Lower lobe of right lung (tissue), 2 donors: ENCODE measurements at regions not wholly inside any gene's neighbourhood (a gene's known extent, or its start where the extent isn't known, plus 50 kb on each side); places are given as distances from the start of the nearest gene placed in this dataset.

Experiments used
- ATAC-seq, 2 donors: fragments of 200-7000 bp; cut with Tn5 transposase; one replicate each; pipeline ENCODE4 v1.9.1; 2020 to 2022; ENCODE audit warnings: mild to moderate bottlenecking in 2 of 2, moderate library complexity in 2 of 2
- DNase-seq: peaks from one replicate; pipeline ENCODE4 v3.0.0-alpha.2; 2020
- H3K27ac ChIP-seq: fragments of 200-600 bp; one replicate; pipeline ENCODE4 v1.8.0; 2022
- H3K27me3 ChIP-seq: fragments of 200-600 bp; one replicate; pipeline ENCODE4 v1.8.0; 2022; ENCODE audit warnings: low read depth
- H3K36me3 ChIP-seq: fragments of 200-600 bp; one replicate; pipeline ENCODE4 v1.8.0; 2022; ENCODE audit warnings: mild to moderate bottlenecking
- H3K4me1 ChIP-seq: fragments of 200-600 bp; one replicate; pipeline ENCODE4 v1.8.0; 2022
- H3K4me3 ChIP-seq: fragments of 200-600 bp; one replicate; pipeline ENCODE4 v1.8.0; 2022; ENCODE audit warnings: mild to moderate bottlenecking
- H3K9me3 ChIP-seq: fragments of 200-600 bp; one replicate; pipeline ENCODE4 v1.8.0; 2022
- intact Hi-C: fragments of 100-400 bp; cut with DNase I; formaldehyde crosslinking; loops from one replicate; pipeline ENCODE4 v1.11.0; 2022
- TF ChIP-seq, protein P1 (sequence below): fragments of 200-600 bp; IDR thresholded peaks from one replicate; pipeline ENCODE4 v1.8.0; 2022; ENCODE audit warnings: antibody characterized with exemption, mild to moderate bottlenecking
- donor health status: DM: no; HTN: yes; CAD: no; lungs with severe emphysema.

DNA sequence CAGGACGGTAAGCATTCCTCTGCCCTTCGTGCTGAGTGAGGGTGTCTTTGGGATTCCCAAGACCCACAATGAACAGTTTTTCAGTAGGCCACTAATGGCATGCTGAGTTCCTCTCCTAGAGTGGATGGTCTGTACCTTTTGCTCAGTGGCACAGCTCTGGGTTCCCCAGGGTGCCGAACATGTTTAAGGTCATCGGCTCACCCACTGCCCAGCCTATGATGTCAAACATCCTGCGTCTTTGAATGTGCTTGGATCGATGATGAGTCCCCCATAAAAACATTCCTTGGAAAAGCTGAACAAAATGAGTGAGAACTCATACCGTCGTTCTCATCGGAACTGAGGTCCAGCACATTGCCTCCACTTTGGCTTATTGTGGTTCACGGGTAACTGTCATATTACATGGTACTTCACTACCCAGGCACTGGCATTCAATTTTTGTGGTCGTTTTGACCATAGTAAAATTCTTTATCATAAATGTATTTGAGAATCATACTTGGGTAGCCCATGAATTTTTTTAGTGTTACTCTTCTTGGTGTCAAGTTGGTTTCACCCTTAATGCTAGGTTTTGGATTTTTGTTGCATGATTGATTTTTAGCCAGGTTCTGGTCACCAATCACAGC, 118.2 kb downstream of the SNRPN start:
- no peak for ATAC-seq
- Histone ChIP-seq H3K4me3 (no peak overlapping the region), H3K9me3 (peaks cover 100% of the 10 kb centered on the region), H3K27ac (no peak overlapping the region), H3K27me3 (no peaks in the 10 kb centered on the region), H3K36me3 (peaks cover 89% of the 10 kb centered on the region), H3K4me1 (no peaks in the 10 kb centered on the region)
- no peak for DNase-seq
- intact Hi-C loops = no loop called here
- TF ChIP-seq, protein P1, sequence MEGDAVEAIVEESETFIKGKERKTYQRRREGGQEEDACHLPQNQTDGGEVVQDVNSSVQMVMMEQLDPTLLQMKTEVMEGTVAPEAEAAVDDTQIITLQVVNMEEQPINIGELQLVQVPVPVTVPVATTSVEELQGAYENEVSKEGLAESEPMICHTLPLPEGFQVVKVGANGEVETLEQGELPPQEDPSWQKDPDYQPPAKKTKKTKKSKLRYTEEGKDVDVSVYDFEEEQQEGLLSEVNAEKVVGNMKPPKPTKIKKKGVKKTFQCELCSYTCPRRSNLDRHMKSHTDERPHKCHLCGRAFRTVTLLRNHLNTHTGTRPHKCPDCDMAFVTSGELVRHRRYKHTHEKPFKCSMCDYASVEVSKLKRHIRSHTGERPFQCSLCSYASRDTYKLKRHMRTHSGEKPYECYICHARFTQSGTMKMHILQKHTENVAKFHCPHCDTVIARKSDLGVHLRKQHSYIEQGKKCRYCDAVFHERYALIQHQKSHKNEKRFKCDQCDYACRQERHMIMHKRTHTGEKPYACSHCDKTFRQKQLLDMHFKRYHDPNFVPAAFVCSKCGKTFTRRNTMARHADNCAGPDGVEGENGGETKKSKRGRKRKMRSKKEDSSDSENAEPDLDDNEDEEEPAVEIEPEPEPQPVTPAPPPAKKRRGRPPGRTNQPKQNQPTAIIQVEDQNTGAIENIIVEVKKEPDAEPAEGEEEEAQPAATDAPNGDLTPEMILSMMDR = no peak

DNA sequence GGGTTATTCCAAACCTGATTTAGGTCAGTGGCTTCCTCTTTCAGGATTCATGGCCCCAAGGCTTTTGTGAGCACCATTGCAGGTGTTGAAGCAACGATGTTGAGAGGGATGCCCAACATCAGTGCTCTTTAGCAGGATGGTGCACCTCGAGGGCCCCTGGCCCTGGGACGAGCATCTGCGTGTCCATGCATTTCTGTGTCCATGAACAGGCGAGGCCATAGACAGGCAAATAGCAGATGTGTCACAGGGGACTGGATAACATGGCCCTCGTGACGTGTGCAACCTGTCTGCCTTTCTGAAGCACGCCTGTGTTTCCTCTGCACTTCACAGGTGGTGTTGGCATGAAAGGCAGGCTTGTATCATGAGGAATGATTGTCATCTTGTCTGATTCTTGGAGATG, 132.3 kb downstream of the SNRPN start:
- DNase-seq (no peak), ATAC-seq (no peak)
- Histone ChIP-seq H3K9me3 (peaks cover 99% of the 10 kb centered on the region), H3K36me3 (peaks cover 71% of the 10 kb centered on the region), H3K27me3 (no peaks in the 10 kb centered on the region), H3K4me3 (no peak overlapping the region), H3K27ac (no peak overlapping the region), H3K4me1 (no peaks in the 10 kb centered on the region)
- intact Hi-C loops = no loop called here
- TF ChIP-seq, protein P1 = no peak

DNA sequence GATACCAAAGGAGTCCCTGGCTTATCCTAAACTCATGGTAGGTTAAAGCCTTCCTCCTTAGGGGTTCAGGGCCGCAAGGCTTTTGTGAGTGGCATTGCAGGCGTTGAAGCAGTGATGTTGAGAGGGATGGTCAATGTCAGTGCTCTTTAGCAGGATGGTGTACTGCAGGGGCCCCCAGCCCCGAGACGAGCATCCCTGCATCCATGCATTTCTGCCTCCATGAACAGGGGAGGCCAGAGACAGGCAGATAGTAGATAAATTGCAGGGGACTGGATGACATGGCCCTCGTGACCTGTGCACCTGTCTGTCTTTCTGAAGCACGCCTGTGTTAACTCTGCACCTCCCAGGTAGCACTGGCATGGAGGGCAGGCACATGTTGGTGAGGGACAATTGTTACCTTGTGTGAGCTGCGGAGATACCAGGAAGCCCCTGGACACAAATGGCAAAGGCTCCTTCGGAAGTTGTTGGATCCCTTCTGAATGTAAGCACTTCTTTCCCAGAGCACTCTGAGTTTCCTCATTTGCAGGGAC, 133.5 kb downstream of the SNRPN start:
- TF ChIP-seq, protein P1 = no peak
- intact Hi-C loops = no loop called here
- Histone ChIP-seq H3K4me1 (no peaks in the 10 kb centered on the region), H3K27ac (no peak overlapping the region), H3K9me3 (peaks cover 99% of the 10 kb centered on the region), H3K27me3 (no peaks in the 10 kb centered on the region), H3K36me3 (peaks cover 65% of the 10 kb centered on the region), H3K4me3 (no peak overlapping the region)
- no peak for DNase-seq
- ATAC-seq = no peak

DNA sequence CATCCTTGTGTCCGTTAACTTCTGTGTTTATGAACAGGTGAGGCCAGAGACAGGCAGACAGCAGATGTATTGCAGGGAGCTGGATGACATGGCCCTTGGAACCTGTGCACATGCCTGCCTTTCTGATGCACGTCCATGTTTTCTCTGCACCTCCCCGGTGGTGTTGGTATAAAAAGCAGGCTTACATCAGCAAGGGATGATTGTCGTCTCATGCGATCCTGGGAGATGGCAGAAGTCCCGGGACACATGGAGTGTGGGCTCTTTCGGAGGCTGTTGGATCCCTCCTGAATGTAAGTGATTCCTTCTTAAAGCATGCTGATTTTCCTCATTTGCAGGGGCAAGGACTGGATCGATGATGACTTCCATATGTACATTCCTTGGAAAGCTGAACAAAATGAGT, 134.8 kb downstream of the SNRPN start:
- Histone ChIP-seq H3K27me3 (no peaks in the 10 kb centered on the region), H3K27ac (no peak overlapping the region), H3K4me3 (no peak overlapping the region), H3K4me1 (no peaks in the 10 kb centered on the region), H3K36me3 (peaks cover 69% of the 10 kb centered on the region), H3K9me3 (peaks cover 99% of the 10 kb centered on the region)
- ATAC-seq (no peak), DNase-seq (no peak)
- intact Hi-C loops = no loop called here
- TF ChIP-seq, protein P1 = no peak

DNA sequence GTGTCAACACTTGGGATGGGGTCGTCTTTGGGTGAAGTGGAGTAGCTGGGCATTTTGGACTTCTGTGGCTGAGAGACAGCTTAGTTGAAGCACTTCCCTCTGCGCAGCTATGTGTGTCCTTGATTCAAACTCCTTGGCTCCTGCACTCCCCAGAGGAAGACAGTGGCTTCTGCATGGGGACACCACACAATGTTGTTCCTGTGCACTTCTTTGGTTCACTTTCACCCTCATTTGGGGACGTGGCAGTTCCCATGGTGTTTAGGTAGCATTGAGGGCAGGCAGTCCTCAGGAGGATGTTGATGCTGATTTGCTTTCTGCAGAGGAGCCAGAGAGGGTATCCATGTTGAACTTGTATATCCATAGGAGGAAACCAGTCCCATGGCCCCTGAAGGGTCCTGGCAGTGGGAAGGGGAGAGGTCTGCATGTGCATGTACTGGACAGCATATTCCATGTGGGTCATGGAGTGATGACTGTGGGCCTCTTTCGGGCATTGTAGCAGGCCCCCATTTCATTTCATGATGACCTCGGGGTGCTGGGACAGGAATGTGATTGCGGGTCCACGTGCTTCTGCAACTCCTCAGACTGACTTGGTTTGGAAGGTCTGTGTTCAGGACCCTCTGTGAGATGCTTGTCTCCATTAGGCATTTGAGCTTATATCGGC, 135.4 kb downstream of the SNRPN start:
- peaks cover 99% of the 10 kb centered on the region for H3K9me3 ChIP-seq
- no peak for ATAC-seq
- H3K36me3 ChIP-seq = peaks cover 71% of the 10 kb centered on the region
- intact Hi-C loops = no loop called here
- H3K4me1 ChIP-seq = no peaks in the 10 kb centered on the region
- no peaks in the 10 kb centered on the region for H3K27me3 ChIP-seq
- no peak overlapping the region for H3K4me3 ChIP-seq
- TF ChIP-seq, protein P1 = no peak
- no peak for DNase-seq
- no peak overlapping the region for H3K27ac ChIP-seq
